ENCODE measurements at regions not wholly inside any gene's neighbourhood (a gene's known extent, or its start where the extent isn't known, plus 50 kb on each side); places are given as distances from the start of the nearest gene placed in this dataset.

- DNase-seq = no peak
Observed at GRCh38 chr3:78161736-78162135, 1121.8 kb downstream of the ROBO2 start.

GRCh38 chr3:78163379-78163778 lies 1123.5 kb downstream of the ROBO2 start:
- DNase-seq = no peak

- no peak for DNase-seq
Observed at GRCh38 chr3:78165876-78166275, 1126.0 kb downstream of the ROBO2 start.

GRCh38 chr3:78174821-78175220 lies 1134.9 kb downstream of the ROBO2 start:
- DNase-seq = no peak

GRCh38 chr3:78176869-78177268 lies 1137.0 kb downstream of the ROBO2 start:
- DNase-seq = no peak

GRCh38 chr3:78177780-78178179 lies 1137.9 kb downstream of the ROBO2 start:
- DNase-seq = no peak

GRCh38 chr3:78178209-78178608 lies 1138.3 kb downstream of the ROBO2 start:
- DNase-seq = no peak

- DNase-seq = no peak
Observed at GRCh38 chr3:78178740-78179363, 1139.0 kb downstream of the ROBO2 start.

- no peak for DNase-seq
Observed at GRCh38 chr3:78183906-78184599, 1144.2 kb downstream of the ROBO2 start.

GRCh38 chr3:78186404-78186803 lies 1146.5 kb downstream of the ROBO2 start:
- DNase-seq = no peak

GRCh38 chr3:78201091-78201490 lies 1161.2 kb downstream of the ROBO2 start:
- DNase-seq = no peak

GRCh38 chr3:78204977-78205376 lies 1165.1 kb downstream of the ROBO2 start:
- DNase-seq = peak; percentile 18

GRCh38 chr3:78221300-78221699 lies 1181.4 kb downstream of the ROBO2 start:
- DNase-seq = no peak

GRCh38 chr3:78221796-78222195 lies 1181.9 kb downstream of the ROBO2 start:
- DNase-seq = no peak

GRCh38 chr3:78235841-78236240 lies 1195.9 kb downstream of the ROBO2 start:
- DNase-seq = no peak

- no peak for DNase-seq
Observed at GRCh38 chr3:78238811-78239210, 1198.9 kb downstream of the ROBO2 start.

GRCh38 chr3:78242724-78243123 lies 1202.8 kb downstream of the ROBO2 start:
- no peak for DNase-seq

GRCh38 chr3:78244136-78244535 lies 1204.2 kb downstream of the ROBO2 start:
- no peak for DNase-seq

GRCh38 chr3:78249294-78249693 lies 1209.4 kb downstream of the ROBO2 start:
- peak; percentile 33 for DNase-seq

- no peak for DNase-seq
Observed at GRCh38 chr3:78253860-78254259, 1214.0 kb downstream of the ROBO2 start.

GRCh38 chr3:78255403-78255802 lies 1215.5 kb downstream of the ROBO2 start:
- no peak for DNase-seq

- DNase-seq = no peak
Observed at GRCh38 chr3:78256123-78256522, 1216.2 kb downstream of the ROBO2 start.

- DNase-seq = no peak
Observed at GRCh38 chr3:78257951-78258530, 1218.1 kb downstream of the ROBO2 start.

- no peak for DNase-seq
Observed at GRCh38 chr3:78258798-78259197, 1218.9 kb downstream of the ROBO2 start.

Measured in femur (tissue), 1 donor.